NCI-H146 treated with DMSO at 0.1 percent for 48 hours (cell line): ENCODE measurements at regions not wholly inside any gene's neighbourhood (a gene's known extent, or its start where the extent isn't known, plus 50 kb on each side); places are given as distances from the start of the nearest gene placed in this dataset.

ENCODE experiments used
- DNase-seq: peaks from one replicate; lab custom pipeline; 2025; ENCODE audit not compliant: unreplicated experiment; lab: John Stamatoyannopoulos, UW

DNA sequence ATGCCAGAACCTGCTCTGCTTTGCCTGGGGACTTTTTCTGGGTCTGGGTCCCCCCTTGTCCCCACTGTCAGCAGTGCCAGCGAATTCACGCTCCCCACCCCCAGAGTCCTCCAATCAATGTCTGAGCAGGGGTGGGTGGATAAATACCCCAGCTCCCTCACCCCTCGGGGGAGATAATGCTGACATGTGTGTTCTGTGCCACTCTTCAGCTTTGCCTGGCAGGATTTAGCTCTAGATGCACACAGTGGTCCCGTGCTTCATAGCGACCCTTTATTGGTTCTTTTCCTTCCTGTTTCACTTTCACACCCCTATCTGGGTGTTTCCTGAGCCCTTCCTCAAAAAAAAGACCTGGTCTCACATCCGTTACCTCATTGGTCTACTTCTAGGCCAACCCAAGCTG is 277.0 kb downstream of the NPIPA8 start:
- no peak for DNase-seq

- DNase-seq = no peak
Measured at GRCh38 chr16:18059089-18059488, 277.4 kb downstream of the NPIPA8 start.

DNA sequence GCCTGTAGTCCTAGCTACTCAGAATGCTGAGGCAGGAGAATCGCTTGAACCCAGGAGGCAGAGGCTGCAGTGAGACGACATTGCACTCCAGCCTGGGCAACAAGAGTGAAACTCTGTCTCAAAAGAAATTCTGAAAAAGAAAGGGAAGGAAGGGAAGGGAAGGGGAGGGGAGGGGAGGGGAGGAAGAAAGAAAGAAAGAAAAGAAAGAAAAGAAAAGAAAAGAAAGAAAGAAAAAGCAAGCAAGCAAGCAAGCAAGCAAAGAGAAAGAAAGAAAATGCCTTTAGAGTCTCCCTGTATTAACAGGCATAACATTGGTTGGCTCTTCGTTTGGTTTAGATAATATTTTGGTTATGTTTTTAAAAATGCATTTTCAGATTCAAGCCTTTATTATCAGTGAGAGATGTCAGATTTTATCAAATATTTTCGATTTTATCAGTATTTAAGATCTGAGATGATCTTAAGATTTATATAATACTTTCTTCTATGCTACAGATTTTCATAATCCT is 281.1 kb downstream of the NPIPA8 start:
- no peak for DNase-seq

GRCh38 chr16:18050777-18051176 is 285.8 kb downstream of the NPIPA8 start:
- DNase-seq = no peak

- no peak for DNase-seq
Measured at GRCh38 chr16:18050234-18050633, 286.3 kb downstream of the NPIPA8 start.

GRCh38 chr16:18049547-18050133 is 286.9 kb downstream of the NPIPA8 start:
- no peak for DNase-seq

DNA sequence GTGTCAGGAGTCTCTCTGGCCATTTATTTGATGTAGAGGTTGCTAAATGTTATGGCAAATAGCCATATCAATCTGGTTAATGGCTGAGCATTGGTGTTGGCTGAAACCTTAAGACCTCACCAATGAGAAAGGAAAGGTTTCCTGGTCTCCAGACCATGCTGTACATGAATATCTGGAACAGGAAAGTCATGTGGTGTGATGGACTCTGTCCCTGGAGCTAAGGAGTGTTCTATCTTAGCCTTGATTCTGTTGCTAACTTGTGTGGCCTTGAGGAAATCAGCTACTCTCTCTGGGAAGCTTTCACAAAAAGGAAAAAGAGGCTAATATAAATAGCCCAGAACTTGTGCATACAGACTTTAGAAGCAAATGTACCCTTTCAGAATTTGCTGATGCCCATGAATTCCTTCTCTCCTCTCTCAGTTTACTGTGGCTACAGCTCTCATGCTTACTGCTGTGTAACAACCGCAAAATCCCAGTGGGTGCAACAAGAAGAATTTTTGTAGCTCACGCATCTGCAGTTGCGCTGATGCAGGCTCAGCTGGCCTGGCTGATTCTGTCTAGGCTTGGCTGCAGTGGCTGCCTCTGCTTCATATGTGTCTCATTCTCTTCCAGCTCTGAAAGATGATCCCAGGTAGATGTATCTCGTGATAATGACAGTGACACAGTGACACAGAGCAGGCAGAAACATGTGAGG is 287.5 kb downstream of the NPIPA8 start:
- no peak for DNase-seq

DNA sequence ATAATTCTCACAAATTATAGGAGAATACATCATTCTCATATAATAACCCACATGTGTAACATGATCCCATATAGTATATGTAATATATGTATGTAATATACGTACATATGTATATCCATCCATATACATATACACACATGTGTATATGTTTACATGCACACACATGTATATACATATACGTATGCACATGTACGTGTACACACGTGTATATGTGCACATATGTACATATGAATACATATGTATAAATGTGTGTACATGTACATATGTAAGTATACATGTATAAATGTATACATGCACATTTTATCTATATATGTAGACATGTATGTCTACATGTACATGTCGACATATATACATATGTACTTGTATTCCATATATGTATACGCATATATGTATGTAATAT is 288.8 kb downstream of the NPIPA8 start:
- DNase-seq = no peak

DNA sequence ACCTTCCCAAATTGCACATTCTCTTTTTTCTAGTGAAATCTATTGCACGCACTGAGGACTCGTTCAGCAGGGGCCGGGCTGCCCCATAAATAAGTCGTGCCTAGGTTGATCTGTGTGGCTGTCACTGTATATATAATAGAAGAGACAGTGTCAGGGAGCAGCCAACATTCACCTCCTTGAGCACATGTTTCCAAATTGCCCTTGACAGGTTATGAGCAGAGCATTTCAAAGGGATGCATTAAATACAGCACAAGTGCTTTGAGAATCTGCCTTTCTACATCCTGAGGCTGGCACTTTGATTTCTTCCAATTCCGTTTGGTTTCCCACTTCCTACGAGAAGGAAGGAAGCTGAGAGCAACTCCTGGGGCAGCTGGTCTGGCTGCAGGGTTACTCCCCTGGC is 291.2 kb downstream of the NPIPA8 start:
- DNase-seq = no peak

- peak; percentile 7 for DNase-seq
Measured at GRCh38 chr16:18041864-18042834, 294.4 kb downstream of the NPIPA8 start.

DNA sequence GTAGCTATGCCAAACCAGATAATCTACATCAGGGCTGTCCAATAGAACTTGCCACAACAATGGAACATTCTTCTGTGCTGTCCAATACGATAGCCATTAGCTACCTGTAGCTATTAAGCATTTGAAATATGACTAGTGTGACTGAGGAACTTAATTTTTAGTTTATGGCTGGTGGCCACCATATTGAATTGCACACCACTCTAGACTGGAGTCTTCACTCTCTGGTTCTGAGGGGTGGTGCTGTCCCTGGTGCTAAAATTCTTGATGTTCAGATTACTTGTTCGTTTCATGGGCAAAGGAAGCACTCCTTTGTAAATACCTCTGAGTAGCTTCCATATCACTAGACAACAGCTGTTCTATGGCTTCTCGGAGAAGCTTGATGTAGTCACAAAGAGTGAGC is 296.6 kb downstream of the NPIPA8 start:
- DNase-seq = no peak

DNA sequence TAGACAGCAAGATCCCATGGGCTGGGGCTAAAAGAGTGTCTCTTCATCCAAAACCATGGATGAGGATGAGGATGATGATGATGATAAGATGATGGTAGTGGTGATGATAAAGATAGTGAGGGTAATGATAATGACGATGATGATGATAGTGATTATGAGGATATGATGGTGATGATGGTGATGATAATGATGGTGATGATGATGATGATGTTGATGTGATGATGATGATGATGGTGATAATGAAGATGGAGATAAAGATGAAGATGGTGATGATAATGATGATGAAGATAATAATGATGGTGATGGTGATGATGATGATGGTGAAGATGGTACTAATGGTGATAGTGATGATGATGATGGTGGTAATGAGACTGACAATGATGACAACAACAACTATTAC is 299.5 kb downstream of the NPIPA8 start:
- DNase-seq = no peak

DNA sequence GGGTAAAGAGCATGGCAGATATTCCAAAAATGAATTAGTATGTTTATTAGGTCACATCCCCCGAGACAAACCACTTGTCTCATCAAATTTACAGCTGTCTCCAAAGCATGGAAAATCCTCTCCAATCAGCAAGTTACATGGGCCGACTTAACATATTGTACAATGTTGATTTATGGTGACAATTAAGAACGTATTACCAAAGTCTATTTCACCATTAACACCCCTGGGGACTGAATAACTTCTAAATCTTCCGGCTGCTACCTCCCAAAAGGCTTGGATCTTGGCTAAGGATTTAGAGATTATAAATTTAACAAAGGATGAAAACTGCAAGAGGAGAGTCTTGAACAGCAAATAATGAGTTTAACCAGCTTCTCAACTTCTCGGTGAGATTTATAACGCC is 311.9 kb downstream of the NPIPA8 start:
- no peak for DNase-seq

DNA sequence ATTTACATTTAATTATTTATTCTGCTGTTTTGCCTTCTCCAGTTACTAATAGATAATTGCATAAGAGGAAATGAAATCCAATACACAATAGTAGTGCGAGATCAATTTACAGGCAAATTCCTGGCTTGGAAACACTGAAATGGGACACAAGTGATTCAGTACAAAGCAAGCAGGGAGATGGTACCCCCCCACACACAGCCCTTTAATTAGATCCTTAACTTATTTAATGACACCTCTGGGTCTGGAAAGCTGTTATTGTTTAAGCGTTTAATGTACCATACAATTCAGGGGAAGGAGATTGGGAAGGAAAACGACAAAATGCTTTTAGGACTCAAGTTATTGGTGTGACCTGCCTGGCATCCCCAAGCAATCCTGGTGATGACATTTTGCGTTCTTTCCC is 318.2 kb downstream of the NPIPA8 start:
- no peak for DNase-seq

DNA sequence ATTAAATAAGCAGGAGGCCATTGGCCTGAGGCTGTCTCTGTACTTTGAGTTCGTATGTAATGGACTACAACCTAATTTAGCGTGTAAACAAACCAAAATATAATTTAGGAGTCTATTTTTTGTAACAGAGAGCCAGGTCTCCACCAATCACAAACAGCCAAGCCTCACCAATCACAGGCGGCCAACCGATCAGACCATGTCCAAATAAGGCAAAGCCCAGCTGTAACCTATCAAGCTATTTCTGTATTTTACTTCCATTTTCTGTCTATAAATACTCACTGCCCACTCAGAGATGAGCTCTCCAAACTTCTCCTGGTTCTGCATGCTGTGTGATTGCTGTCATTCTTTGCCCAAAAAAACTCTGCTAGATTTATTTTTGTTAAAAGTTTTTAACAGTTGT is 322.7 kb downstream of the NPIPA8 start:
- no peak for DNase-seq

DNA sequence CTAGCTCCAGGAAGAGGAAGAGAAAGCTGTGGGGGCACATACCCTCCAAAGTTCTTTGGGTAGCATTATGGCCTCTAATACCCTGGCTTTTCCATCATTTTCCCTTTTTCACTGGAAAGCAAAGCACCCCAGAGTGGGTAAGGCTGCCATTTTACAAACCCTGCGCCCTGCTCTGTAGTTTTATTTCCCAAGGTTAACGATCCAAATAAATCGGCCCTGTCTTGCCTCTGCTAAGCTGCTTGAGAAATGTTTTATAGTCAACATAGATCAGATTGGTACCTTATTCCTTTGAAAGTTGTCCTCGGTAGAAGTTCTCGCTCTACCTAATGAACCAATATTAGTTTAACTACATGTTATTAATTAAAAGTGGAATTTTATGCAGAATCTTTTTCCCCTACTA is 328.2 kb downstream of the NPIPA8 start:
- no peak for DNase-seq

GRCh38 chr16:18003033-18003432 is 333.5 kb downstream of the NPIPA8 start:
- peak; percentile 6 for DNase-seq

DNA sequence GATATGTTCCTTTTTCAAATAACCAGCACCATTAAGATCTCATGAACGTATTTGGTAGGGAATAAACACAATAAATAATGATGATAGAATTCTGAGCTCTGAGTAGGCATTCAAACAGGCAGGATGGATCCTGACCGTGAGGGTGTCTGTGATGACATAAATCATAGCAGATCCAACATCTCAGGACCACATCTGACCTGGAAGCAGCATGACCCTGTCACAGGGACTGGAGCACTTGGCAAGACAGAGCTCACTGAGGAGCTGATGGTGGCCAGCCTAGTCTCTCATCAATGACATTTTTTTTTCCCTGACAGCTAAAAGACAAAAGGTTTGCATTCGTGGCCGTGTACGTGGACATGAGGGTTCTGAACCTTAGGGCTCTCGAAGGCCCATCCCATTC is 337.5 kb downstream of the NPIPA8 start:
- no peak for DNase-seq

DNA sequence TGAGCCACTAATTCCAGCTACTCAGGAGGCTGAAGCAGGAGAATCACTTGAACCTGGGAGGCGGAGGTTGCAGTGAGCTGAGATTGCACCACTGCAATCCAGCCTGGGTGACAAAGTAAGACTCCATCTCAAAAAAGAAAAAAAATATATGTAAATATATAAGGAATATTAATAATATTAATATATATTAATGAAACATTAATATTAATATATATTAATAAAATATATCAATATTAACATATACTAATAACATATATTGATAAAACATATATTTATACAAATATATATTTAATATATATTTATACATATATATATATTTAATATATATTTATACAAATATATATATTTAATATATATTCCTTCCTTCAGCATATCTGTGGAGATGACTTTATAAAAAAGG is 338.0 kb downstream of the NPIPA8 start:
- no peak for DNase-seq

GRCh38 chr16:17994027-17994426 is 342.5 kb downstream of the NPIPA8 start:
- DNase-seq = no peak

GRCh38 chr16:17992416-17992815 is 344.1 kb downstream of the NPIPA8 start:
- DNase-seq = no peak

GRCh38 chr16:17989255-17989654 is 347.3 kb downstream of the NPIPA8 start:
- no peak for DNase-seq
